HG02973 (cell line): ENCODE measurements at regions not wholly inside any gene's neighbourhood (a gene's known extent, or its start where the extent isn't known, plus 50 kb on each side); places are given as distances from the start of the nearest gene placed in this dataset.

Source experiments
- ATAC-seq: cut with Tn5 transposase; IDR thresholded peaks from one replicate; pipeline ENCODE4 v1.9.1; 2021; ENCODE audit warnings: moderate library complexity; ENCODE audit not compliant: unreplicated experiment

DNA sequence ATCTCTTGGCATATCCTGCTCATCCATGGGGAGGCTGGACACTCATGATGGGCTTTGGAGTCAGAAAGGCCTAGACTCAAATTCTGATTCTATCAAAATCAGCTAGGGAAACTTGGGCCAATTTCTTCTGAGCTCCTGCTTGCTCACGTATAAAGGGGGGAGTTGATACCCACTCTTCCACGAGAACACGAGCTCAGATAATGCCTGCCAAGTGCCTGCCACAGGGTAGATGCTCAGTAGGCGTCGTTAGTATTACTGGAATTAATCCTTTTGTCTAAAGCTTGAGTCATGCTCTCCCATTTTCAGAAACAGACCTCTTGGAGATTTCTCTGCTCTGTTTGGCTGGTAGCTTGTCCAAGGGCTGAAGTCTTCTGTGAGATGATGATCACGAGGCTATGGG is 238.3 kb upstream of the MVB12B start:
- ATAC-seq = no peak

DNA sequence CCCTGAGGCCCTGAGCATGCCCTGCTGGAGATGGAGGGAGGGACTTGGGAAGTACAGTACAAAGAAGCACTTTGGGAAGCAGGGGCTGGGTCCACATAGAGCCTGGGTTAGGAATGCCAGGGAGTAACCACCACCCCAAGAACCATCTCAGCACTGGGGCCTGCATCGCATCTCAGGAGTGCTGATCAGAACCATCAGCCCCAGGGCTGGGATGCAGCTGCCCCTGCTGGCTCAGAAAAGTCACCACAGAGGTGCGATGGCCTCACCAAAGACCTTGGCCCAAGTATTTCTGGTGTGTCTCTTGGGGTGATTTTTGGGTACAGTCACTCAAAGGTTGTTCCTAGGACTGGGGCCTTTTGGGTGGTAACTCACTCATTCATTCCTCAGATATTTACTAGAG is 236.8 kb upstream of the MVB12B start:
- ATAC-seq = no peak

DNA sequence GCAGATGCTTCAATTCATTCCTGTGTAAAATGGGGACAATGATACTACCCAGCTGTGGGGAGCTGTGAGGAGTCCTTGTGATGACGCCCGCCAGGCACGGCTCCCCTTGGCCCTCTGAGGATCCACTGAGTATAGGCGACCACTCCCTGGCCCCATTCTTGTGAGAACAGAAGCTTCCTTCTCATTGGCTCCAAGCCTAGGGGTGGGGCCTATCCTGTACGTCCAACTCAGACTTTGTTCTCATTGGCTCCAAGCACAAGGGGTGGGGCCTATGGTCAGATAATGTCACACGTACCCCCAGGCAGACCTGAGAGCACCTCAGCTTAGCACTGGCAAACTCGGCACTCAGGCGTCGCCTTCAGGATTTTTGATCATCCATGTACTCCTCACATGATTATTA is 232.9 kb upstream of the MVB12B start:
- no peak for ATAC-seq

DNA sequence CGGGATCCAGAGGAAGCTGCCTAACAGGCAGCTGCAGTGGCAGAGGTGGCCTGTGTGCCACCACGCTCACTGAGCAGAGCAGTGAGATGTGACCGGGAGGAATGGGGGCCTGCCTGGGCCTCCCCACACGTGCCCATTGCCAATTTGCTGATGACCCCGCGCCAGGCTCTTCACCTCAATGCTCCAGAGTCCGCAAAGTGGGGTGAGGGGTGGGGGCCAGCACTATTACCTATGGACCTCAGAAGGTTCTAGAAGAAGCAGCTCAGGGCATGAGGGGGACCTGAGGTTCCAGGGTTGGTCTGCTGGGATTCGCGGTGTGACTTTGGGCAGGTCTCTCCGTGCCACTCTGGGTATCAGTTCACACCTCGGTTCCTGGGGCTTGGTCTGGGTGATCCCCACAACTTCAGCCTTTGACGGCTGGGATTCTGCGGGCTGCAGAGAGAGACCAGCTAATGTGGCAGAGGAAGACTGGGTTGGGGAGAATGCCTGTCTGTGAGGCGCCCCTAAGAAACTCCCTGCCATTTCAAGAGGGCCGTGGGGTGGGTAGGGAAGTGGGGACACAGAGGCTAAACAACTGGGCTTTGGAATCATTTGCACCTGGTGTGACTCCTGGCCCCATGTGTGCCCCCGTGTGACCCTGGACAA is 231.0 kb upstream of the MVB12B start:
- ATAC-seq = no peak

DNA sequence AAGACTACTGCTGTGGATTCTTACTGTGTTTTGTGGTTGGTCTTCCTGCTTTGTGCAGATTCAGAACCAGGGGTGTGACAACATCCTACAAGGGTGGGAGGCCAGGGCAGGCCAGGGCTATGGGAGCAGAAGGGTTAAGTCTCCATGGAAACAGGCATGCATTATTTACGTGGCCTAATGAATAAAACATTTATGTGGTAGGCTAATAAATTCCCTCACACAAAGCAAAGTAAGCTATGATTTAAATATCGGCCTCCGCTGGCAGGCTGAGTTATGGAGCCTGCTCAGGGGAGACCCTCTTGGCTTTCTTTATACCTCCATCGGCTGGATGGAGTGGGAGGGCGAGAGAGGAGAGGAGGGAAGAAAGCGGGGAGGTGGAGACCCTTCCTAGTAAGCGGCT is 230.3 kb upstream of the MVB12B start:
- no peak for ATAC-seq

DNA sequence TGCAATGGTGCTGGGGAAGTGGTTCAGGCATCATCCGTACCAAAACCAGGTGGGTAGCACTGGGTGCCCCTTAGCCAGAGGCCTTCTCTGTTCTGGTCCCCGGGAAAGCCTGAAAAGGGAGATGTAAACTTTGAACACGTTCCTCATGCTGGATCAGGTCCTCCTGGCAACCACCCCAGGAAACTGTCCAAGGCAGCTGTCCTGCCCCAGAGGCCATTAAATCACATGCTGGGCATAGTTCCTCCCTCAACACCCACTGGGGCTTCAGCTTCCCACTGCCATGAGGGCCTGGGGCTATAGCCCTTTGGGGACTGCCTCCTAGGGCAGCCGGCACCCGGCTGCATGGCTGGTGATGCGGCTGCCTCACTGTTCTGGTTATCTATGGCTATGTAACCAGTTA is 228.9 kb upstream of the MVB12B start:
- ATAC-seq = no peak

DNA sequence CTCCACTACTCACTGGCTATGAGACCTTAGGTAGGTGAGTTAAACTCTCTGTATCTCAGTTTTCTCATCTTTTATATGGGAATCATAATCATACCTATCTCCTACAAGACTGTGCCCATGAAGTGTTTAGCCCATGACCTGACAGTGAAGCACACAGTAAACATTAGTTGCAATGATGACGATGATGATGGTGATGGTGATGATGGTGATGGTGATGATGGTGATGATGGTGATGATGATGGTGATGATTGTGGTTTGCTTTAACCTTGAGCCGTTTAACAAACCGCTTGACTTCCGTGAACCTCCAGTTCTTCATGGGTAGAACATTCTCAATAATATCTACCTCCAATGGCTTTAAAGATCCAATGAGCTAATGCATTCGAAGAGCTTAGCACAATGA is 220.2 kb upstream of the MVB12B start:
- no peak for ATAC-seq

DNA sequence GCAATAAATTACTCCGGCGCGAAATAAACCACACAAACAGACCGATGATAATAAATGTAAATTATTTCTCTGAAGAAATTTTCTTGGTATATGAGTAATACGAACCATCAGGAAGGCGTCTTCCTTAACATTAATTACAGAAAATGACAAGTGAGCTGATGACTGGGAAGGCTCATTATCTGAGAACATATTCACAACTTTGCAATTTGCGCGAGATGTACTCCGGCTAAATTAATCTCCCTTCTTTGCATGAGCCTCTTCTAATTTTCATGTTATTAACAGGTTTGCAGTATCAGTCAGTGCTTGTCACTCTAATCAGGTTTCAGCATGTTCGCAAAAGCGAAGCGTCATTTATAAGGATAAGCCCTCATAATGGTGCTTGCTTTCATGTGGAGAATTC is 218.9 kb upstream of the MVB12B start:
- no peak for ATAC-seq

DNA sequence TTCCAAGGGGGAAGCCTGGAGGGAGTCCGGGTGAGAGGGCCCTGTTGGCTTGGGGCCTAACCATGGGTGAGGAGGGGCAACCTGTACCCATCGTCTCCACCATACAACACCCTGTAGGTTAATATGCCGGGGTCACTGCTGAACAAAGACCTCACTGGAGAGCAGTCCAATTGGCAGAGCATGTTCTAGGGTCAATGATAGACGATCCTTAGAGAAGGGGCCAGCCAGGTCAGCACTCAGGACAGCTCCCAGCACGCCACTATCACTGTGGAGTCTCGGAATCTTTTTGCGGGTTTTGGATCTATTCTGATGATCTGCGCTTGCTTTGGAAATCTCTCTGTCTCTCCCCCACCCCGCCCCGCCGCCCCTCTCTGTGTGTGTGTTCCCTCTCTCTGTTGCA is 218.4 kb upstream of the MVB12B start:
- ATAC-seq = no peak

DNA sequence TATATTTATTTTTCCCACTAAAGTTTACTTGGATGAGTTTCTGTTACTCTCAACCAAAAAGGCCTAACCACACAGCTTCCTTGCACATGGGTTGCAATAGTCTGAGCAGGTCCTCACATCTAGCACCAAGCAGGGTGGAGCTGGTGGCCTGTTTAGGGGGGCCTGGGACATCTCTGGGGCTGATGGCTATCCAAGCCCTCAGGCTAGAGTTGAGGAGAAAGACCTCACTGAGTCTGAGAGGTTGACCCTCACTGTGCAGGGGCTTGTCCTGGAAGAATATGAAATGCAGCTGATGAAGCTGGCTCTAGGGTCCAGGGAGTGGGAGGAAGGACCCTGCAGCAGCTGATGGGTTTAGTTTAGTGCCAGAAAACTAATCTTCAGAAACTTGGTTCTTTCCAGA is 217.1 kb upstream of the MVB12B start:
- ATAC-seq = no peak

DNA sequence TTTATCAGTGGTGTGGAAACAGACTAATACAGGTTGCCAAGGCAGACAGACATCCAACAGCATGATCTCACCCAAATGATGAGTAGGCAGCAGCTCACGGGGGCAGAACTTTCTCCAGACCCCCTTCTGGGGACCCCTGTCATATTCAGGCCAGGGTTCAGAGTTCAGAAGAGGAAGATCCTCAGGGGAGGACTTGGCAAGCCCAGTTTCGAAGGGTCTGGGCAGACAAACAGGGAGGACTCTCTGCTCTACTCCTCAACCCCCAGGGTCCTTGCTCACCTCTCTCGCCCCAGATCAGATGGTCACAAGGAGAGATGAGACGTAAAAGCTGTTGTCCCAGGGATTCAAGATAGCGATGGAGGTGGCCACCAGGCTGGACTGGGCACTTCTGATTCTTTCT is 215.1 kb upstream of the MVB12B start:
- no peak for ATAC-seq

DNA sequence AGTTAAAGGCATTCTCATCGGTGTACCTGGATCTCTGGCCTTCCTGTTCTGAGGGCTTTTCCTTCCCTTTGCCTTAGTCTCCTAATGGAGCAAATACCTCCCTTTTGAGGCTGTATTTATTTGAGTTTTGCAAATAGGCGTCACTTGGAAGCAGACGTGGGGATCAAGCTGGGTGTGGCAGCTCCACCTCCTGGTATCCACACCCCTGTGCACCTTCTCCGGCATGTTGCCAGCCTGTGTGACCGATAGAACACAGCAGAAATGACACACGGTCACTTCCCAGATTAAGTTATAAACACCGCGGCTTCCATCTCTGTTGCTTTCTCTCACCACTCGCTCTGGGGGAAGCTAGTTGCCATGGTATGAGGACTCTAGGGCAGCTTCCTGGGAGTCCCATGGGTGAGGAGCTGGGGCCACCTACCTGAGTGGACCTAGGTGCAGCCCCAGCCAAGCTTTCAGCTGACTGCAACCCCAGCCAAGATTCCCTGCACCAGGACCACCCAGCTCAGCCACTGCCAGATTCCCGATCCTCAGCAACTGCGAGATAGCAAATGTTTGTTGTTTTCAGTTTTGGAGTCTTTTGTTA is 214.4 kb upstream of the MVB12B start:
- ATAC-seq = no peak

DNA sequence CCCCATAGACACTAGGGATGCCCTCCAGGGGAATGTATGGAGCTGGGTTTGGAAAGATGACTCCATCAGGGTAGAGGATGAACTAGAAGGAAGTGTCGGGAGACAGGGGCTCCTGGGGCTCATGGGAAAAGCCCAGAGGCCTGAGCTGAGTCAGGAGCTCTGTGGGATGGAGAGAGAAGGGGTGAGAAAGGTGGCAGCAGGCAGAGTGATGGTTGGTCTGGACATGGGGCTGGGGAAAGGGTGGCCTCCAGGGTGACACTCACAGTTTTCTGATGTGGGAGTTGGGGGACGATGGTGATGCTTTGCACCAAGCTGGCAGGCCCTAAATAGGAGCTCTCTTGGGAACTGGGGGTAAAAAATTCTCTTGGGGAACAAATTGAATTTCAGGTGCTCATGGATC is 213.5 kb upstream of the MVB12B start:
- no peak for ATAC-seq

DNA sequence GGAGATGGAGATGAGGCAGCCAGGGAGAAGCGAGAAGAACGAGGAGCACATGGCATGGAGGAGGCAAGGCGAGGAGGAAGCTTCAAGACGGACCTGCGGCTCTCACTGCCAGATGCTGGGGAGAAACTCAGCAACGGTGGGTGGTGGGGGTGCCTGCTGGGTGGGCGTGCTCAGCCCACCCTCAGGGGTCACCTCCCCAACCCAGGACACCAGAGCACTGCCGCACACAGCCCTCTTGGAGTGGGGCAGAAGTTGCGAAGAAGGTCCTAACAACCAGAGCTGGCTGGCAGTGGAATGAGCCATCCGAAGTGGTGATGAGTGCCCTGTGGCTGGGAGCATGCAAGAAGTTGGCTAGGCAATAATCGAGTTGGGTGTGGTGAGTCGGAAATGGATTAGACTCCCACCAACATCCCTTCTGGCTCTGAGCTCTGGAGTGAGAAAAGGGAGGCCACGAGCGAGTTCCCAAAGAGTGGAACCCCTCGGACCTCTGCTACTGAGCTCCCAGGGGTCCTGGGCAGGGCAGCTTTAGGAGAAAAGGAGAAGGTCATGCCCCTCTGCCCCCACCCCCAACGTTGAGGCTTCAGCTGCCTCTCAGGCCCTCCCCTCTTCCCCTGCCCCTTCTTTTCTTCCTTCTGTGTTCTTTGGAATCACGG is 212.7 kb upstream of the MVB12B start:
- ATAC-seq = no peak

DNA sequence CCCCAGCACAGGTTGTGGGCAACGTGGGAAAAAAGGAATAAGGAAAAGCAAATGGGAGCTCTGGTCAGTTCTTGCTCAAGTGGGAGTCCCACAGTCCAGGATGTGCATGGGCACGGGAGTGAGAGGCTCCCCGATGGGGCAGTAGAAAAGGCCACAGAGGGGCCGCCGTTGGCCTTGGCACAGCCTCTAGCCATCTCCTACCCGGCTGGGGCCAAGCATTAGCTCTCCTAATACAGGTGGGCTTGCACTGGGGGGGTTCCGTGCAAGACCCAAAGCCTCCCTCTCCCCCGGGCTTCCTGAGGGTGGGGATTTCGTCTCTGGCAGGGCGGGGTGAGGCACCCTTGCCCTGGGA is 212.2 kb upstream of the MVB12B start:
- ATAC-seq = no peak

DNA sequence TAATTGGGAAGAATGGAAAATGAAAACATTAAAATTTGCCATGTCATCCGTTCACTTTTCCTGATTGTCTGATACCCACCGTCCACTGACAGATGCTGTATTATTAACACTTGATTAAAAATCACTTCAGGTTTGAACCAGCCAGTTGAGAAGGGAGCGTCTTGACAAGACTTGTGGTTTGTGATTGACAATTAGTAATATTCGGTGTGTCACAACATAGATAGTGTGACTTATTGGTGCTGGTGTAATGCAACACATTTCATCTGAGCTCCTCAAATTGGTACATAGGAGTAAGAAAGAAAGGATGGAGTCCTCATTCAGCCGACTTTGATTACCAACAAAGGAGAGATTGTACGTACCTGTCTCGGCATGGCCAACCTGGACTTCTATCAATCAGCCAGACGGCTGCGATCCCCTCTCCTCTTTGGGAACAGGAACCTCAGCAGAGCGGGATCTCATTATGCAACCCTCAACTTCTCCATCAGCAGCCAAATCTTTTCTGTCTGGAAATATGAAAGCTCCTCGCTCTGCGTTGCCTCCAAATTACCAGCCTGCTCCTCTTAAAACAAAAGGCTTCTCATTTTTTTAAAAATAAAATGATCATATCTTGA is 211.7 kb upstream of the MVB12B start:
- no peak for ATAC-seq

DNA sequence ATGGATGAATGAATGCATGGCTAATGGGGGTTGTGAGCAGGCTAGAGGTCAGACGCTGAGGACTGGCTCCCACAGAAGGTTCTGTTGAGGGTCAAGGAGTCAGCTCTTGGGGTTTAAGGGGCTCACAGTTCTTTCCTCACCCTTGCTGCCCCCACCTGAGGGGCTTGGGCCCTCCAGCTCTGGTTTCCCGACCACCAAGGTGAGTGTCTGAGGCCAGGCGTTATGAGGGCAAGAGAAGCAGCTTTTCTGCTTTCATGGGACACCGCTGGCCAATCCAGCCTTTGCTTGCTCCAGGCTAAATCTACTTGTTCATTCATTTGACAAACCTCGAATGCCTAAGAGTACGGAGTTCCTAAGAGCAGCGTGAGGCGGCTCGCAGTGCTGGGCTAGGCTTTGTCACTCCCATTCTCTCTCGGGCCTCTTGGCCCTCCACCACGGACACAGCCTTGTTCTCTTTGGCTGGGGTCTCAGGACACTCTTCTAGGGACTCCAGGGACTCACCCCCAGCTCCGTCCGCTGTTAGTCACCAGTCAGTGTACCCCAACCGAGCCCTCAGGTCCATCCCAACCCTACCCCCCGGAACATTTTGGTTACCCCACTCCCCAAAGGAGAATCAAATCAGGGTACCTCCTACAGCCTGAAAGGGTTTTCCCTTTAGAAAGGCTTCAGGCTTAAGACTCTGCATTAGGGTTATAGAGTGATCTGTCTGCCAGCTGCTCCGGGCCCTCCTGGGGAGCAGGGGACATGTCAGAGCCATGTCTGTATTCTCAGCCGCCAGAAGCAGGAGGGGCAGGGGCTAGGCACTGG is 210.1 kb upstream of the MVB12B start:
- ATAC-seq = no peak

DNA sequence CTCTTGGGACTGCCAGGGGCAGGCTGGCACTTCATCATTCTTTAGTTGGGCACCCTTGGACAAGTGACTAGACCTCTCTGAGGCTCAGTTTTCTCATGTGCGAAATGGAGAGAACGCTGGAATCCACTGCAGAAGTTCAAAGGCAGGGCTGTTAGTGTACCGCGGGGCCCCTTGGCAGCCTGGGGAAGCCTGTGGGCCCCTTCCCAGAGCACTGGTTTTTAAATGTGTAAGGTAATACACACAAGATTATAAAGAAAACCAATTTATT is 209.5 kb upstream of the MVB12B start:
- ATAC-seq = no peak

DNA sequence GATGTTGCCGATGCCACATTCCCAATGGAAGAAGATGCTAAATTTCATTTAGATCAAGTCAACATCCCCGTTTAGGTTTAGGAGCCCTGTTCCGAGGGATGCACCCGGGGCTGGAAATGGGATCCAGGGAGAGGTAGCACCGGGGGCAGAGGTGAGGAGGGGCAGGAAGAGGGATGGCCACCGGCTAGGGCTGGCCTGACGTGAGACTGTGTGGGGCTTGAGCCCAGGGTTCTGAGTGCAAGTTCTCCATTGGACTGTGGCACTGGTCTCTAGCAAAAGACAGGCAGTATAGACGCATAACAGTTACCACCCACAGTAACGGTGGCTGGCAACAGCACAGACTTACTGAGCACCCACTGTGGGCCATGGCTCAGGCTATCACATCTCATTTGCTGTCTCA is 209.0 kb upstream of the MVB12B start:
- ATAC-seq = no peak

DNA sequence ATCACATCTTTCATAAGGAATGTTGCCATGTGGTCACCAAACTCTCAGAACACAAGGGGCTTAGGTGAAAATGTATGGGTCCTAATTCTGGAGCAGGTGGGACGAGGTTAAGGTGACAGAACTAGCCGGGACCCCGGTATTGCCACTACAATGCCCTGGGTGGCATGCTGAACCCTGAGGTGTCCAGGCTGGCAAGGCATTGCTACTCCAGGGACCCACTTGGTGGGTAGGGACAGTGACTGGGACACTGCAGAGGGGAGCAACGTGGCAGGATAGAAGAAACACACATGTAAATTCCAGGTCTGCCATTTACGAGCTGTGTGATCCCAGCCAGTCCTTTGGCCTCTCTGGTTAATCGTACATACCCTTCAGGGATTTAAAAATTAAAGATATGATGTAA is 206.9 kb upstream of the MVB12B start:
- no peak for ATAC-seq

DNA sequence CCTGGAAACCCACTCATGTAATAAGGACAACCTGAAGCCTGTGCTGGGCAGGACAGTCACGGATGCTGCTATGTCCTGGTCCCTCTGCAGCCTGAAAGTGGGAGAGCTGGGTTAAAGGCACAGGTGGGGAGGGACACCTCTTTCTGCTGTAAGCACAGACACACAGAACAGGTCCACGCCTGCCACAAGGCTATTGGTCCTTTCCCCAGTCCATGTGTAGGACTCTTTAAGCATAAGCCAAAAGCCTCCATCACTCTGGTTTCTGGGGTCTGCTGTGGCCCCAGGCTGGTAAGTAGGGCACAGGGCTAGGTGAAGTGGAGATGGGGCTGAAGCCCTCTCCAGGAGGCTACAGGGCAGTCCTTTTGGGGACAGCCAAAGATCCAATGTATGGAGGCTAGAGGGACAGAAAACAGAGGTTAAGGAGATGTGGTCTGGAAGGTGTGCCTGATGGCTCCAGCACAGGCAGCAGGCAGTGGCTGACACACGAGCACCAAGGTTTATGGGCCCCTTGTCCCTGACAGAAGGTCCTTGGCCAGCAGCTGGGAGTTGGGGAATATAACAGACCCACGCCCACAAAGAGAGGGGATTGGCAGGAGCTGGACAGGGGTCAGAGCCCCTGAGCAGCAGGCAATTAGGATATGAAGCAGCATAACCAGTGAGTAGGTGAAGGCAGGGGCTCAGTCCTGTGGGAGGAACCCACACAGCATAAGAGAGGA is 203.6 kb upstream of the MVB12B start:
- no peak for ATAC-seq
